ENCODE measurements at regions not wholly inside any gene's neighbourhood (a gene's known extent, or its start where the extent isn't known, plus 50 kb on each side); places are given as distances from the start of the nearest gene placed in this dataset.

DNA sequence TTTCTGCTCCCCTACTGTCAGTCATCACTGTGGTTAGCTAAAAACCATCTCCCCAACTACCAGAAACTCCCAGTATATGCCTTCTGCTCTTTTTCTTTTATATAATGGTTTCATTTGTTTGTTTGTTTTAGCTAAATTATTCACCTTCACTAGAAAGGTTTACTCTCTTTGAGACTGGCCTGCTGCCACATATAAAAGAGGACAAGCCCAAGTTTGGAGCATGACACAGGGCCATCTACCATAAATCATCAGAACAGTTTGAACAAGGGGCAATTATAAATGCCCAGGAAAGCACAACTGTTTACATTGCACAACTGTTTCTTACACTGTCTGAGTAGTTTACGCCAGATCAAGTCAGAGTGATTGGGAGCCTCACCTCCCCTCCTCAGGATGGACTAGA is 471.0 kb upstream of the PIK3C3 start:
- FAIRE-seq (no peak), DNase-seq (ENCODE audit: insufficient read length, low spot score) (no peak)

DNA sequence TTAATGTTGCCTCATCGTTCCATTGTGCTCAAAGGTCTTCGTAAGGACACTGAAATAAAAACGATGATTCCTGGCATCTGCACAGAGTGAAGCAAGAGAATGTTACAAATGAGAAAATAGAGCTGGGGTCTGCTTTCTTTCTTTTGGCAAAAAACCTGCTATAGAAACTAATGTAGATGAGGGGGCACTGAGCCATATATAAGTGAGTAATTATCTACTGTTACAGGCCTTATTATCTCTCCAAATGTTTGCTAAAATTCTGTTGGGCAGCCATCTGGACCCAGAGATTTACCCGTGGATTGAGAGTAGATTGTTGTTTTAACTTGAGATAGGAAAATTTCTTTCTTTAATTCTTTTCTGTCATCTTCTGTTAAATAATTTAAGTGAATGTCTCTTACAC is 472.5 kb upstream of the PIK3C3 start:
- DNase-seq (ENCODE audit: insufficient read length, low spot score) (no peak), FAIRE-seq (no peak)

DNA sequence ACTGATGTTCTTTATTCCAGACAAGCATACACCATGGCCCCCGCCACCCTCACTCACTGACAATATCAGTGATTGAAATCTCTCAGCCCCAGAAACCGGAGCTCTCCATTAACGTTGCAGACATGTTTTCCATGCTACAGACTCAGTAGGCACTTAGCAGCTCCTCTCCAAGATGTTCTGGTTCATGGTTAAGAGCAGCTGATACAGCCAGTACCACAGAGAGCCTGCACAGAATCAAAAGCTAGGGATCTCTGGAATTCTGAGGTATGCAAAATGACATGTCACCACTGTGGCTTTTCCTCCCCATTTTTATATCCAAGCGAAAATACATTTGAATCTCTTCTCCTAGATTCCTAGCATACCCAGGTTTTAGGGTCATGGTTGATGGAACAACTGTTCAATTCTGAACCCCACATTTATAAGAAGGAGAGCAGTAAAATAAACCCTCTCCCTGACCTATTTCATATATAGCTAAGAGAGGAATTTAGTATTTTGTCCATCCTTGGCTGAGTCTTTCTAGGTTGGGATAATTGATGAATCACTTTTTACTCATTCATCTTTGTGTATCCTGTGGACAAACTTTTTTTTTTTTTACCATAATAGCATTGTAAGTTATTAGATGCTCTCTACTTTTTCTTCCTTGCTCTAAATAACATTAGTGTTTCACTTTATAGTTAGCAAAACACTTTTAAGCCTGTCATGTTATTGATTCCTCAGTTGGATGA is 488.4 kb upstream of the PIK3C3 start:
- no peak for FAIRE-seq
- DNase-seq (ENCODE audit: insufficient read length, low spot score), result no peak

DNA sequence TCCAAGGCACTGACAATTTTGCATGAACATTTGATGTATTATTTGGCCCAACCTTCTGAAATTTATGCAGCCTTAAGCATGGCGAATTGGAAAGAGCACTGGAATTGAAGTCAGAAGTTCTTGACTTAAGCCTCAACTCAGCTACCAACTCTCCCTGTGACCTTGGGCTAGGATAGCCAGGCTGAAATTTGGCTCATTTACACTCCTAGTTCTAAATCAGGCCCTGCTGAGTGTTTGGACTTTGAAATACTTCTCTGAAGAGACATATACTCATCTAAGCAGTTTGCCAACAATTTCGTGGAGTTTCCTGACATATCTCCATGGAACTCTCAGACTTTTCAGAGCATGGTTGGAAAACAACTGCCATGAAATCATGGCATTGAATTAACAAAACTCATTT is 489.6 kb upstream of the PIK3C3 start:
- FAIRE-seq, result no peak
- no peak for DNase-seq (ENCODE audit: insufficient read length, low spot score)

DNA sequence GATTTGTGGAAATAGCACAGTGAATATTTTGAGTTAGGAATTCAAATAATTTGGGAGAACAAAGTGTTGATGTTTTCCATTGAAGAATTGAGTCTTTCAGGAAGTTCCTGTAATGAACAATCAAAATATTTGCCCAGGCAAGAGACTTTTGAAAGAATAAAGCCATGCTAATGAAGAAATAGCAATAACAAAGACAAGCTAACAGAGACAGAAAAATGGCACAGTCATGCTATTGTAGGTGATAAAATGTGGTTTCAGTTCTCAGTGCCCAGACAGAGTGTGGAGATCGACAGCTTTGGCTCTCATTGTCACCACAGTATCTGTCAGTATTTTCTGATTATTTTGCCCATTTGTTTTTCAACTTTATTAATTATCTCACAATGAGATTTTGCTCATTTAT is 490.8 kb upstream of the PIK3C3 start:
- no peak for DNase-seq (ENCODE audit: insufficient read length, low spot score)
- no peak for FAIRE-seq

DNA sequence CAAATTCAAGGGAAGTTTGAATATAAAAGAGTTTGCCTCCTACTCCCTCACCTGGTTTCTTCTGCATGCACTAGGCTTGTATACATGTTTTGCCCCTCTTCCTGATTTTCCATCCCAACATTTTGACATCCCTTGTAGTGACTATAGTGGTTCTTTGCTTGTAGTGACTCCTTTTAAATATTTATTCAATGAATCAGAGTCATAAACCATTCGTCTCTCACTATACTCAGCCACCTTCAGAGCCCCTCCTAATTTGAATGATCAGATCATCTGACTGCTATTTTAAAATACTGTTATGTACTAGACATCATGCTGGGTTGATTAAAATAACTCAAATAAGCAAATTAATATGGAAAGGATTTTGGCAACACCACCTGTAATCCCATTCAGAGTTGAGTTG is 492.1 kb upstream of the PIK3C3 start:
- no peak for FAIRE-seq
- DNase-seq (ENCODE audit: insufficient read length, low spot score), result no peak

DNA sequence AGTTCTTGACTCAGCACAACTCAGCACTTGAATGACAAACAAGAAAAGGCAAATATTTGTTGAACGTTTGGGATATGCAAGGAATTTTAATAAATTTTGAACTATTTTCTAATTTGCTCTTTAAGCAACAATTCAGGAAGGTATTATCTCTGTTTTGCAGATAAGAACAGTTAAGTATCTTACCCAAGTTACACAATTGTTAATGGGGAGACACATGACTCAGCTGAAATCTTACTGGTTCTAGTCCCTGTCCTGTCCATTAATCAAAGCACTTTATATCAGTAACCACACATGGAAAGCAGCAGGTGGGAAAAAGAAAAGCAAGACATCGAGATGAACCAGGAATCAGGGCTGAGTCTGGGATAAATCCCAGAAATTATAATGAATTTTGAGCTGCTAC is 493.9 kb upstream of the PIK3C3 start:
- FAIRE-seq (no peak), DNase-seq (ENCODE audit: insufficient read length, low spot score) (no peak)

DNA sequence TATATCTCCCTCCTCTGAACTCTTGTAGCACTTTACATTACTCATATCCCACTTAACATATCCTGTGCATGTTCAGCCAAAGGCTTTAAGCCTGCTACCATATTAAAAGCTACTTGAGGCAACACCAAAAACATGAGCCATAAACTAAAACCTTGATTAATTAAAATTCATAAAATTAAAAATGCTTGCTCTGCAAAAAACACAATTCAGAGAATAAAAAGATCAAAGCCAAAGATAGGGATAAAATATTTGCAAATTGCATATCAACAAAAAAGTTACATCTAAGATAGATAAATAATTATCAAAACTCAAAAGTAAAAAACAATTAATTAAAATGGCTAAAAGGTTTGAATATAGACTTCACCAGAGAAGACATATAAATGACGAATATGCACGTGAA is 495.4 kb upstream of the PIK3C3 start:
- no peak for FAIRE-seq
- no peak for DNase-seq (ENCODE audit: insufficient read length, low spot score)

DNA sequence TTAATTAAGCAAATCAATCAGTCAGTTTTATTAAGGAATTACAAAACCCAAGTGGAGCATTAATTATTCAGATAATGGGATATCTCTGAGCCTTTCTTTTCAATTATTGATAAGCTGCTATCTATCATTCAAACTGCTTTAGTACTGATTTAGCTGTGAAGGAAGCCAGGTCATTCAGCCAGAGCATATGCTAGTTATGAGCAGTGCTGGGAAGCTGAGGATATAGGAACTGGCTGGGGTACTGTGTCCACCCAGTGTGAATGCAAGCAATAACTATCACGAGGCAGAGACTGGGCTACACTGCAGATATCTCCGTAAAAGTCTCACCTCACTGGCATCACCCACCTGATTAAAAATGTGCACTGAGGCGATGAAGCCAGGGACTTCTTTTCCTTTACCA is 496.7 kb upstream of the PIK3C3 start:
- DNase-seq (ENCODE audit: insufficient read length, low spot score), result no peak
- no peak for FAIRE-seq

DNA sequence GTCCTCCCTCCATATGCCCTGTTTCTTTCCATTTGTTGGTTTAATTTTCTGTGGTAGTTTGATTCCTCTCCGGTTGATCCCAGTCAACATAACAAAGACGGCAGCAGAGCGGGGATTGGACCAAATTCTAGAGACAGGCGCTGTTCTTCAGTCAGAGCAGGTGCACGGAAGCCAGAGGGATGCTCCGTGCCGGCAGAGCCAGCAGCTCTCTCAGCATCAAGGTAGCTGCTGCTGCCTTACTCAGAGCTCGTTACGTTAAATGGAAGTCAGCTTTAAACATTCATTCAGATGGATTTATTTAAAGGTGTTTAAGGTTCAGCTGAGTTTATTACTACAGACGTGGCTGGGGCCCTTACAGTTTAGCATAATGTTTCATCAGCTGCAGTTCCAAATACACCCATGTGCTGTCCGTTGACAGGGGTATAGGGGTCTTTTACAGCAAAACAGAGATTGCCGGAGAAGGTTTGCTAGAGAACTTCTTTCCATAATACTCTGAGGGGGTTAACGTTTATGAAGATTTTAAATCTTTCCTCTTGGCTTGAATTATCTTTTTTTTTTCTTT is 497.2 kb upstream of the PIK3C3 start:
- no peak for DNase-seq (ENCODE audit: insufficient read length, low spot score)
- FAIRE-seq, result no peak

DNA sequence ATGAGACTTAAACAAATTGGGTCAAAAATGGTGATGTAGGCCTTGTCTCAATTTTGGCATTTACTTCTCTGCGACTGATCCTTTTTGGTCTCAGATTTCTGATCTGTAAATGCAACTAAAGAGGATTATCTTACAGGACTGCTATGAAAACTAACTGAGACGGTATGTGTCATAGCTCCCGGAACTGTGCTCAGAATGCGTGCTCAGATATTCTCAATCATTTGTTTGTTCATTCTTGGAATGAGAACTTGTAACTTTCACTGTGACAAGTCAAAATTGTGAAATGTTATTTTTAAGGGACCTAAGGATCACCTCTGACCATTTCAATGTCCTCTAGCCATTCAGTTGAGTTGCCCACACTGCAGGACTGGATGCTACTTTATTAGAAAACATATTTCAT is 498.2 kb upstream of the PIK3C3 start:
- DNase-seq (ENCODE audit: insufficient read length, low spot score) (no peak), FAIRE-seq (no peak)

DNA sequence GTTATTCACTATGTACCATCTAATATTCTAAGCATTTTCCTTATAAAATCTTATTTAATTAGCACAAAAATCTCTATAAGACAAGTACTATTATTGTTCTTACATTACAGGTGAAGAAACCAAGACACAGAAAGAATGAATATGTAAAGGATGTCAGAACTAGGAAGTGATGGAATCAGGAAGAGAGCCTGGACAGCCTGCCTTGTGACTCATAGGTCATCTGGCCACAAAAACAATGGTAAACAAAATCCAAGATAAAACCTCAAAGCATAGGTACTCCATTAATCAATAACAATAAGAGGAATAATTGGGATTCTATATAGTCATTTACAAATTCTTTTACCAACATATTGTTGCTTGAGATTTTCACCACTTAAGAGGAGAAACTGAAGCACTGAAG is 505.4 kb upstream of the PIK3C3 start:
- DNase-seq (ENCODE audit: insufficient read length, low spot score) (no peak), FAIRE-seq (no peak)

DNA sequence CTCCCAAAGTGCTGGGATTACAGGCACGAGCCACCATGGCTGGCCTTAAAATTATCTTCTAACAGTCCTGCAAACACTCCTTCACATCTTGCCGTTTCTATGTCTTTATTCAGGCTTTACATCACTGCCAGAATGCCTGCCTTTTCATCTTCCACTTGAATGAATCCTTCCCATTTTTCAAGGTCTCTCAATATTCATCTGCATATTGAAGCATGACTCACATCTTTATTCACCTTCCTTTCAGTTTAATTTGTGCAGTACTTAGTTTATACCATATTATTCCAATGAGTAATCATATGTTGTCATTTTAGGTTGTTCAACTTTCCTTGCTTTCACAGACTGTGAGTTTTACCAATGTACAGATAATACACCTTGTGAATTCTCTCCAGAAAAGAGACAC is 510.1 kb upstream of the PIK3C3 start:
- DNase-seq (ENCODE audit: insufficient read length, low spot score), result no peak
- FAIRE-seq, result no peak

DNA sequence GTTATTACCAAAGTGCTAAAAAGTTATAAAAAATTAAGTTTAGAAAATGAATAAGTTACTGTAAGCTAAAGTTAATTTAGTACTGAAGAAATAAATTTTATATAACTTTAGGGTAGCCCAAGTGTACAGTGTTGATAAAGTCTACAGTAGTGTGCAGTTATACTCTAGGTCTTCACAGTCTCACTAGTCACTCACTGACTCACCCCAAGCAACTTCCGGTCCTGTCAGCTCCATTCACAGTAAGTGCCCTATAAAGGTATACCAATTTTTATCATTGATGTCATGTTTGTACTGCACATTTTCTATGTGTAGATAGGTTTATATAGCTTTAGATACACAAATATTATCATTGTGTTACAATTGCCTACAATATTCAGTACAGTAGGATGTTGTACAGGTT is 518.3 kb upstream of the PIK3C3 start:
- FAIRE-seq, result no peak
- DNase-seq (ENCODE audit: insufficient read length, low spot score), result no peak

DNA sequence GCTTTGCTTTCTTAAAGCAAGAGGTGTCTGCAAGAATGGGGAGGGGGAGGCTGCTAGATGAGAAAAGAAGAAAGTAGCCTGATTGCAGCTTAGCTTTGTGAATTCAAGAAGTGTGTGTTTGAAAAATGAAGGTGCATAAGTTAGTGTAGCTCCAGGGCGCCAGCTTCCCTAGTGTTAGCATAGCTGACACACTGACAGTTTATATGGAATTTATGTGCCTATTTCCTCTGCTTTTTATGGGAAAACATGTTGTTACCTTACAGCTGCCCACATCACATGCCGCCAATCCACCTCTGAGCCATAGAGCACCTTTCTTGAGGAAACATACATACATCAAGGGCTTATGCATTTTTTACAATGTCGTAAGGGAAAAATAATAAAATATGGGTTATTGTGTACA is 536.4 kb upstream of the PIK3C3 start:
- FAIRE-seq, result no peak
- DNase-seq (ENCODE audit: insufficient read length, low spot score), result no peak

DNA sequence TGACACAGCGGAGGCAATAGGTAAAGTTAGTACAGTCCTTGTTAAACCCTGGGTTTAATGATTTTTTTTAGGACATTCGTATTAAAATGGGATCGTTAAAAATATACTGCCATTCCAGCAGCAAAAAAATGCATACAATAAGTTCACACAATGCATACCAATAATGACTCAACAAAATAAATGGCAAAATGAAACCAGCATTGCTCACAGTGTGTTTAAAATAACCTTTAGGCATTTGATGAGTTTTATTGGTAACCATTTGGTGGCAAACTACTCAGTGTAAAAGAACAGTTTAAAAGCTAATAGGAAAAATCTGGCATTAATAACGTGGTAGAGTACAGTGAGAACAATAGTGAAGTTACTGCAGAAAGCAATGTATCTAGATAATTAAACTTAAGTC is 539.0 kb upstream of the PIK3C3 start:
- FAIRE-seq (no peak), DNase-seq (ENCODE audit: insufficient read length, low spot score) (no peak)

DNA sequence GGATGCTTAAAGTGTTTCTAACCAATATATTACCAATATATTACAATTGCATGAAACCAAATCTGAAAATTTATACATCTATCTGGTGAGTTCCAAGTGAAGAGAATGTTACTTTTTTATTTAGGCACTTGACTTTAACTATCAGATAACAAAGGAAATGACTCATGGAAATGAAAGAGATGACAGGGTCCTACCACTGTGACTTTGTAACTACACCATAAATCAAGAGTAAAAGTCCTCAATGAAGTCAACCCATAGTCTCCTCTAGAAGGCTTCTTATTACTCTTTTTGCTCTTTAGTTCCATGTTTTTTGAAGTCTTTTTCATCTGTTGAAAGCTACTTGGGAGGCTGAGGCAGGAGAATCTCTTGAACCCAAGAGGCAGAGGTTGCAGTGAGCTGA is 545.0 kb upstream of the PIK3C3 start:
- no peak for FAIRE-seq
- no peak for DNase-seq (ENCODE audit: insufficient read length, low spot score)

DNA sequence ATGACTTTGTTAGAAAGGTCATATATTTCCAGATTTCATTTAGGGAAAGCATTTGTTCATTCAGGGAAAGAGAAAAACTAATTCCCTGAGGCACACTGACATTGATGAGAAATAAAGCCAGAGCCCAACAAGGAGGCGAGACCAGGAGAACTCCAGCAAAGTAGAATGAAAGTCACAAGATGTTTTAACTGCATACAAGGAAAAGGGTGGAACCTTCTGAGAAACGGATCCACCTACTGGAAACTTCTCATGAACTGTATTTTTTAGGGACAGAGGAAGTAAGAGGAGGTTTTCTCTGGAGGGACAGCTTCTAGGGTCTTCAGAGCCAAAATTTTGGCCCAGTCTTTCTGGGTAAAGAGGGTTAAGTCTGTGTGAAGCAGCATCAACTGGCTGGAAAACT is 548.2 kb upstream of the PIK3C3 start:
- FAIRE-seq, result no peak
- DNase-seq (ENCODE audit: insufficient read length, low spot score), result no peak

DNA sequence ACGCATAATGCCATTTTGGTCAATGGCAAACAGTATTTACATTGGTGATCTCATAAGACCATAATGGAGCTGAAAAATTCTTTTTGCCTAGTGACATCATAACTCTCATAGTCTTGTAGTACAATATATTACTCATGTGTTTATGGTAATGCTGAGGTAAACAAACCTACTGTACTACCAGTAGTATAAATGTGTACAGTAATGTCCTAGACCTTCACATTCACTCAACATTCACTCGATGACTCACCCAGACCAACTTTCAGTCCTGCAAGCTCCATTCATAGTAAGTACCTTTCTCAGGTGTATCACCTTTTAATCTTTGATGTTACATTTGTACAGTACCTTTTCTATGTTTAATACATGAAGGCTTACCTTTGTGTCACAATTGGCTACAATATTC is 558.2 kb upstream of the PIK3C3 start:
- no peak for FAIRE-seq
- DNase-seq (ENCODE audit: insufficient read length, low spot score), result no peak

DNA sequence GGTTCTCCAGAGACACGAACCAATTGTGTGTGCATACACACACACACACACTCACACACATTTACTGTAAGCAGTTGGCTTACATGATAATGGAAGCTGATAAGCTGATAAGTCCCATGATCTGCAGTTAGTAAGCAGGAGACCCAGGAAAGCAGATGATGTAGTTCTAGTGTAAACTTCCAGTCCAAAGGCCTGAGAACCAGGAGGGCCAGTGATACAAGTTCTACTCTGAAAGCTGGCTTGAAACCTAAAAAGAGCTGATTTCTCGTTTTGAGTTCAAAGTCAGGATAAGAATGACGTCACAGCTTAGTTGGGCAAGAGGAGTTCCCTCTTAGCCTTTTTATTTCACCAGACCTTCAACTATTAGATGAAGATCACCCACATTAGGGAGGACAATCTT is 558.8 kb upstream of the PIK3C3 start:
- DNase-seq (ENCODE audit: insufficient read length, low spot score) (no peak), FAIRE-seq (no peak)

DNA sequence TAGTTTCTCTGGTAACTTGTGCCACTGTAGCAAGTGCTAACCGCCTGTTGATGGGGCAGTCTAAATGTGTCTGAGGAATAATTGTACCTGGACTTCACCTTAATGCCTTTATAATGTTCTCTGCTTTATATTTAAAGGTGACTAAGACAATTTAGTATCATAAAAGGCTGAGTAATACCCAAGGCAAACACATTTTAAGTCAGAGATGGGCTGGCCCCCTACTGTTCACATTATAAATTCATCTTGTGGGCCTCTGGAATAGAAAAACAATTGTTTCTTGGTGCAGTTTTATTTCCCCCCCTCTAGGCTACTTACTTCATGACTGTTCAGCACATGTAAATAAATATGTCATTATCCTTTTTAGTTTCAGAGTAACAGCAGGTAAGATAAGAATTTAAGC is 559.3 kb upstream of the PIK3C3 start:
- FAIRE-seq (no peak), DNase-seq (ENCODE audit: insufficient read length, low spot score) (no peak)

DNA sequence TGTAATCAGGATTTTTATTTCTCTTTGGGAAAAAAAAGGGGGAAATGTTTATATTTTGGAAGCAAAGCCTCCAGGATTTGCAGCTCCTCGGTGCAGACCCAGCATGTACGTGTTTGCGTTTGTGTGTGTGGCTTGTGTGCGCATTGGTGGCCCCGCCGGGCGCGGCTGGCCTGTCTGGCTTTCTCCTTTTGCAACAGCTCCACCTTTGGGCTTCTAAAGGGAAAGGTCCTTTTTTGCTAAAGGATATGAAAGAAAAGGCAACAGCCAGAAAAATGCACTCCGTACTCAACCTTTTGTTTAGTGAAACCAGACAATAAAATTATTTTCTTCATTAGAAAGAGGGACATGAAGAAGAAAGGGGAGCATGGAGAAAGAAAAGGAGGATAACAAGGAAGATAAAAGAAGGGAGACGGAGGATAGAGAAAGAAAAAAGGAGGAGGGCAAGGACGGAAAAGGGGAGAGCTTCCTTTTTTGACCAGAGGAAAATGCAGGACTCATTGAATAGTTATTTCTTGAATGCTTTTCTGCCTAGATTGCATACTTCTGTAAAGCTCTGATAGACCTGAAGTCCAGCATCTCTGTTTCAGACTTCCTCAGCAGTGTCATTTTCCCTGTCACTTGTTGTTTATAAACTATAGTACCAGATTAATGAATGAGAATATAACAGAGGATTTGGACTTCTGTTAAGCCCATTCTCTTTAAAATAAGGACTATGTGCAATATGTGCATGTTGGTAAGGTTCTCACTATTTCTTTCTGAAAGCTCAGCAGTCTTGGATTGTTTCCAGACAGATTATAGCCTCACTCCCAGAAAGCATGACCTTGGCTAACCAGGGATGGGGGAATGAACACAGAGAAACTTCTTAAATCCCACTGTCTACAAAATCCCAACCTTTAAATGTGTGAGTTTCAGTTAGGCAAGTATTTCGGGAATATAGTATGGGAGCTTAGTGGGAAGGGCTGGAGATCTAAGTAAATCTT is 563.1 kb upstream of the PIK3C3 start:
- DNase-seq (ENCODE audit: insufficient read length, low spot score) (no peak), FAIRE-seq (no peak)
